OCI-LY1 (cell line): ENCODE measurements at regions not wholly inside any gene's neighbourhood (a gene's known extent, or its start where the extent isn't known, plus 50 kb on each side); places are given as distances from the start of the nearest gene placed in this dataset.

Experiments
- H2AFZ ChIP-seq: fragments of 200-600 bp; sonication (generic), shearing (Covaris generic); 2 replicates; pipeline ENCODE4 v1.6.0; 2014; ENCODE audit warnings: antibody characterized with exemption, mild to moderate bottlenecking, low read length
- H3F3A ChIP-seq: fragments of 200-600 bp; sonication (generic), shearing (Covaris generic); 2 replicates; pipeline ENCODE4 v1.6.0; 2014; ENCODE audit warnings: mild to moderate bottlenecking, antibody characterized with exemption, low read length, moderate library complexity; ENCODE audit not compliant: insufficient read depth
- H3K27ac ChIP-seq: fragments of 200-600 bp; sonication (generic); 2 replicates; pipeline ENCODE4 v1.5.1; 2014; ENCODE audit warnings: low read length, mixed run types, mild to moderate bottlenecking, low read depth; ENCODE audit not compliant: poor library complexity, severe bottlenecking
- H3K27me3 ChIP-seq: fragments of 200-600 bp; sonication (generic); 2 replicates; pipeline ENCODE4 v1.6.0; 2014; ENCODE audit warnings: antibody characterized with exemption, mild to moderate bottlenecking, low read length, moderate library complexity; ENCODE audit not compliant: insufficient read depth
- H3K36me3 ChIP-seq: fragments of 200-600 bp; sonication (generic); 2 replicates; pipeline ENCODE4 v1.6.1; 2014; ENCODE audit warnings: mild to moderate bottlenecking, antibody characterized with exemption, low read length, moderate library complexity, mixed read lengths; ENCODE audit not compliant: insufficient read depth
- H3K4me1 ChIP-seq: fragments of 200-600 bp; sonication (generic); 2 replicates; pipeline ENCODE4 v1.5.1; 2014; ENCODE audit warnings: mild to moderate bottlenecking, low read length, moderate library complexity; ENCODE audit not compliant: insufficient read depth, severe bottlenecking
- H3K4me2 ChIP-seq: fragments of 200-600 bp; sonication (generic), shearing (Covaris generic); 2 replicates; pipeline ENCODE4 v1.6.1; 2014; ENCODE audit warnings: low read length
- H3K4me3 ChIP-seq: fragments of 200-600 bp; sonication (generic); 2 replicates; pipeline ENCODE4 v1.5.1; 2014; ENCODE audit warnings: low read length, low read depth, mild to moderate bottlenecking, mixed read lengths; ENCODE audit not compliant: poor library complexity, severe bottlenecking
- H3K79me2 ChIP-seq: fragments of 200-600 bp; shearing (Covaris generic); 2 replicates; pipeline ENCODE4 v1.6.1; 2016; ENCODE audit warnings: mixed run types, low read length, mixed read lengths; ENCODE audit not compliant: insufficient read depth
- H3K9ac ChIP-seq: fragments of 200-600 bp; sonication (generic), shearing (Covaris generic); 2 replicates; pipeline ENCODE4 v1.6.1; 2014; ENCODE audit warnings: mild to moderate bottlenecking, low read length, mixed read lengths
- H3K9me2 ChIP-seq: fragments of 200-600 bp; sonication (generic), shearing (Covaris generic); 2 replicates; pipeline ENCODE4 v1.6.1; 2014; ENCODE audit warnings: low read depth, mild to moderate bottlenecking, low read length, mixed read lengths
- H3K9me3 ChIP-seq: fragments of 200-600 bp; shearing (Covaris generic); 2 replicates; pipeline ENCODE4 v1.6.1; 2014; ENCODE audit warnings: low read length, mixed read lengths
- H4K20me1 ChIP-seq: fragments of 200-600 bp; sonication (generic), shearing (Covaris generic); 2 replicates; pipeline ENCODE4 v1.6.0; 2016; ENCODE audit warnings: mild to moderate bottlenecking, low read length; ENCODE audit not compliant: insufficient read depth
- EZH2 ChIP-seq: fragments of 200-600 bp; sonication (generic), shearing (Covaris generic); IDR thresholded peaks from 2 replicates; pipeline ENCODE4 v1.8.0; 2017; ENCODE audit warnings: borderline replicate concordance, mixed run types, mild to moderate bottlenecking, antibody characterized with exemption, low read length, moderate library complexity, mixed read lengths
- TF ChIP-seq, protein P1 (sequence below): fragments of 200-600 bp; sonication (generic), shearing (Covaris generic); IDR thresholded peaks from 2 replicates; pipeline ENCODE4 v1.5.1; 2017; ENCODE audit warnings: mild to moderate bottlenecking, antibody characterized with exemption, low read length, moderate library complexity, mixed read lengths

DNA sequence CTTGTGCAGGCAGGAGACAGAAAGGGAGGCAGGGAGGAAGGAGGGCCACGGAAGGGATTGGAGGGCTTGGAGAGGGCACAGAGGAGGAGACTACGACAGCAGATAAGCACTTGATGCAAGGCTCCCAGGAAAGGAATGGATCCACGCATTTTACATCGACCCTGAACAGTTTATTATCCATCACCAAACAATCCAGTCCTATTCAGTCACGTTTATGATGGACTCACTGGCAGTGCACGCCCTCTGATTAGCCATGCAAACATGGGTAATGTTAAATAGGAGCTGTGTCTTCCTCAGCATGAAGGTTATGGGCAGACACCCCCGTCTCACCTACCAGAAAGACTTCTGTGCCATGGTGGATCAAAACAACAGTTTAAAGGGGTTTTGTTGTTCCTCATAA, 80.2 kb upstream of the SNRK start:
- TF ChIP-seq EZH2: no peak
- TF ChIP-seq, protein P1, sequence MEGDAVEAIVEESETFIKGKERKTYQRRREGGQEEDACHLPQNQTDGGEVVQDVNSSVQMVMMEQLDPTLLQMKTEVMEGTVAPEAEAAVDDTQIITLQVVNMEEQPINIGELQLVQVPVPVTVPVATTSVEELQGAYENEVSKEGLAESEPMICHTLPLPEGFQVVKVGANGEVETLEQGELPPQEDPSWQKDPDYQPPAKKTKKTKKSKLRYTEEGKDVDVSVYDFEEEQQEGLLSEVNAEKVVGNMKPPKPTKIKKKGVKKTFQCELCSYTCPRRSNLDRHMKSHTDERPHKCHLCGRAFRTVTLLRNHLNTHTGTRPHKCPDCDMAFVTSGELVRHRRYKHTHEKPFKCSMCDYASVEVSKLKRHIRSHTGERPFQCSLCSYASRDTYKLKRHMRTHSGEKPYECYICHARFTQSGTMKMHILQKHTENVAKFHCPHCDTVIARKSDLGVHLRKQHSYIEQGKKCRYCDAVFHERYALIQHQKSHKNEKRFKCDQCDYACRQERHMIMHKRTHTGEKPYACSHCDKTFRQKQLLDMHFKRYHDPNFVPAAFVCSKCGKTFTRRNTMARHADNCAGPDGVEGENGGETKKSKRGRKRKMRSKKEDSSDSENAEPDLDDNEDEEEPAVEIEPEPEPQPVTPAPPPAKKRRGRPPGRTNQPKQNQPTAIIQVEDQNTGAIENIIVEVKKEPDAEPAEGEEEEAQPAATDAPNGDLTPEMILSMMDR: no peak
- no peaks in the 10 kb centered on the region for H4K20me1 ChIP-seq
- H3K4me2 ChIP-seq: no peak overlapping the region
- no peaks in the 10 kb centered on the region for H3K9me3 ChIP-seq
- H3K9me2 ChIP-seq: no peaks in the 10 kb centered on the region
- H2AFZ ChIP-seq: no peak overlapping the region
- no peaks in the 10 kb centered on the region for H3K4me1 ChIP-seq
- no peak overlapping the region for H3K9ac ChIP-seq
- no peak overlapping the region for H3K27ac ChIP-seq
- H3K27me3 ChIP-seq: no peaks in the 10 kb centered on the region
- H3K79me2 ChIP-seq: no peaks in the 10 kb centered on the region
- H3K36me3 ChIP-seq: no peaks in the 10 kb centered on the region
- H3F3A ChIP-seq: no peaks in the 10 kb centered on the region
- H3K4me3 ChIP-seq: no peak overlapping the region

GRCh38 chr3:43203022-43203421, 83.3 kb upstream of the SNRK start:
- no peak overlapping the region for H3K4me3 ChIP-seq
- no peaks in the 10 kb centered on the region for H3F3A ChIP-seq
- no peaks in the 10 kb centered on the region for H3K9me3 ChIP-seq
- H3K9ac ChIP-seq: no peak overlapping the region
- no peaks in the 10 kb centered on the region for H3K27me3 ChIP-seq
- TF ChIP-seq, protein P1: no peak
- TF ChIP-seq EZH2: no peak
- no peaks in the 10 kb centered on the region for H3K36me3 ChIP-seq
- H3K4me2 ChIP-seq: no peak overlapping the region
- no peaks in the 10 kb centered on the region for H4K20me1 ChIP-seq
- H3K9me2 ChIP-seq: no peaks in the 10 kb centered on the region
- H3K4me1 ChIP-seq: no peaks in the 10 kb centered on the region
- no peaks in the 10 kb centered on the region for H3K79me2 ChIP-seq
- no peak overlapping the region for H3K27ac ChIP-seq
- H2AFZ ChIP-seq: no peak overlapping the region

DNA sequence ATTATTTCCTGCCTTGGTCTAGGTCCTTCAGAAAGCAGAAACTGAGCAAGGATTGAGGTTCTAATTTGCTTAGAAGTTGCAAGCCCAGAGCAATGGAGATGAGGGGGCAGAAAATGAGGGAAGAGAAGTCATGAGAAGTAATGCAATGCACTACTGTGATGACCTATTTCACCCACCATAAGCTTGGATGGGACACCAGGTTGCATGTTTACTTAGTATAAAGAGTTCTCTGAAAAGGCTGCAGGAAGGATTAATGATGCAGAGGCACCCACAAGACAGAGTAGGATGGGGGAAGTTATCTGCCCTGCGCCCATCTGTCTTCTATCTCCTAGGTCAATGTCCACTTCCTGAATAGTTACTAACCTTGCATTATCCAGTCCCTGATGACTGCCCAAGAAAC, 84.8 kb upstream of the SNRK start:
- TF ChIP-seq, protein P1: no peak
- TF ChIP-seq EZH2: no peak
- Histone ChIP-seq H2AFZ (no peak overlapping the region), H3K36me3 (no peaks in the 10 kb centered on the region), H4K20me1 (no peaks in the 10 kb centered on the region), H3K4me2 (no peak overlapping the region), H3K27me3 (no peaks in the 10 kb centered on the region), H3K9me2 (no peaks in the 10 kb centered on the region), H3K9me3 (no peaks in the 10 kb centered on the region), H3K4me3 (no peak overlapping the region), H3K4me1 (no peaks in the 10 kb centered on the region), H3K27ac (no peak overlapping the region), H3K79me2 (no peaks in the 10 kb centered on the region), H3K9ac (no peak overlapping the region), H3F3A (no peaks in the 10 kb centered on the region)
